ENCODE measurements at regions not wholly inside any gene's neighbourhood (a gene's known extent, or its start where the extent isn't known, plus 50 kb on each side); places are given as distances from the start of the nearest gene placed in this dataset.

DNA sequence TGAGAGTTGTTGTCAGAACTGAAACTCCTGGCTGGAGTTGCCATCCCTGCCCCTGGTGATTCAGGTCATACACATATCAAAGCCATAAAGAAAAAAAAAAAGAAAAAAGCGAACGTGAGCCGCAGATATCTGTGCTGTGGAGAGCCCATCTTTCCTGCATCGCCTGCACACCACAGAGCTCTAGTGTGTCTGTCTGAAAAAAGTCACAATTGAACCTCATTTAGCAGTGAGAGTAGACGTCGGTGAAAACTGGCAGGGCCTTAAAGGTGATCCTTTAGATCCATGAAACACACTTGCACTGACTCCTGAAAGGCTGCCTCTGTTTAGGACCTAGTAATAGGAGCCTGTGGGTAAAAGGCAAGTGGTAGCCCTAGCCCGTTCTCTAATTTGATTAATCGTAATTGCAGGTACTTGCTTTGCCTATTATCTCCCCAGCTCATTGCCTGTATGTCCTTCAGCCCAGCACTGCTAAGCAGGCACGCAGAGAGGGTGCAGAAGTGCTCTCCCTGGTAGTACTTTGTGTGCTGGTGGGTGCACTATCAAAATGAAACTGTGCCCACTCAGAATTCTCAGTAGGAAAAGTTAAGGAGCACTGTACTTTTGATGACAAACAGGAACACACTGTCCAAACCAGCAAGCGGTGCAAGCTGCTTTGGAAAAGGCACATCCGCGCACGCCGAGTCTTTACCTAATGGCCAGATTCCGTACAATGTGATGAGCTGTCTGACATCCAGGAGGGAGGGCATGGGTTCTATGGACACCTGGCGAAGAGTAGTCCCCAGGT is 103.5 kb upstream of the ASB18 start:
- H3K36me3 ChIP-seq: no peaks in the 10 kb centered on the region
- DNase-seq: no peak
- peaks cover 60% of the 10 kb centered on the region for H3K27me3 ChIP-seq (ENCODE audit: insufficient read depth, low read depth, severe bottlenecking)
- no peaks in the 10 kb centered on the region for H3K9me3 ChIP-seq (ENCODE audit: severe bottlenecking)
- no peak overlapping the region for H3K4me3 ChIP-seq (ENCODE audit: low read depth, low read length)
- TF ChIP-seq, protein P1, sequence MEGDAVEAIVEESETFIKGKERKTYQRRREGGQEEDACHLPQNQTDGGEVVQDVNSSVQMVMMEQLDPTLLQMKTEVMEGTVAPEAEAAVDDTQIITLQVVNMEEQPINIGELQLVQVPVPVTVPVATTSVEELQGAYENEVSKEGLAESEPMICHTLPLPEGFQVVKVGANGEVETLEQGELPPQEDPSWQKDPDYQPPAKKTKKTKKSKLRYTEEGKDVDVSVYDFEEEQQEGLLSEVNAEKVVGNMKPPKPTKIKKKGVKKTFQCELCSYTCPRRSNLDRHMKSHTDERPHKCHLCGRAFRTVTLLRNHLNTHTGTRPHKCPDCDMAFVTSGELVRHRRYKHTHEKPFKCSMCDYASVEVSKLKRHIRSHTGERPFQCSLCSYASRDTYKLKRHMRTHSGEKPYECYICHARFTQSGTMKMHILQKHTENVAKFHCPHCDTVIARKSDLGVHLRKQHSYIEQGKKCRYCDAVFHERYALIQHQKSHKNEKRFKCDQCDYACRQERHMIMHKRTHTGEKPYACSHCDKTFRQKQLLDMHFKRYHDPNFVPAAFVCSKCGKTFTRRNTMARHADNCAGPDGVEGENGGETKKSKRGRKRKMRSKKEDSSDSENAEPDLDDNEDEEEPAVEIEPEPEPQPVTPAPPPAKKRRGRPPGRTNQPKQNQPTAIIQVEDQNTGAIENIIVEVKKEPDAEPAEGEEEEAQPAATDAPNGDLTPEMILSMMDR (IDR thresholded peaks at IDR 0.05; ENCODE audit: low read depth, low read length): no peak
- H3K27ac ChIP-seq: no peak overlapping the region

DNA sequence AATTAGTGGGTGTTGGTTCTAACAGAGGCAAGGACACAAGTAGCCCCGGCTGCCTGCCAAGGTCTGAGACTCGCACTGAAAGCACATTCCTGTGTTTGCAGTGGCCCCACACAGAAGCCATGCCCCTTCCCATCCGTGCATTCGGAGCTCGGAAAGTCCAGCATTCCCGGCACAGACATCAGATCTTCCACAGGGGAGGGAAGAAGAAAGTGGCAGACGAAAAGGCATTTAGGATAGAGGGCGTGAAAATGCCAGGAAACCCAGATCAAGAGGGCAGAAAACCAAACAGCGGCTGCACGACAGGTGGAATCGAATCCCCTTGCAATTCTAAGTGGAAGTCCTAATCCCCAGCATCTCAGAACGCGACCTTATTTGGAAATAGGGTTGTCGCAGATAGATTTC is 105.5 kb upstream of the ASB18 start:
- no peak for DNase-seq
- Histone ChIP-seq H3K9me3 (ENCODE audit: severe bottlenecking) (no peaks in the 10 kb centered on the region), H3K27ac (no peak overlapping the region), H3K27me3 (ENCODE audit: insufficient read depth, low read depth, severe bottlenecking) (peaks cover 47% of the 10 kb centered on the region), H3K4me3 (ENCODE audit: low read depth, low read length) (no peak overlapping the region), H3K36me3 (no peaks in the 10 kb centered on the region)
- TF ChIP-seq, protein P1 (IDR thresholded peaks at IDR 0.05; ENCODE audit: low read depth, low read length): no peak

DNA sequence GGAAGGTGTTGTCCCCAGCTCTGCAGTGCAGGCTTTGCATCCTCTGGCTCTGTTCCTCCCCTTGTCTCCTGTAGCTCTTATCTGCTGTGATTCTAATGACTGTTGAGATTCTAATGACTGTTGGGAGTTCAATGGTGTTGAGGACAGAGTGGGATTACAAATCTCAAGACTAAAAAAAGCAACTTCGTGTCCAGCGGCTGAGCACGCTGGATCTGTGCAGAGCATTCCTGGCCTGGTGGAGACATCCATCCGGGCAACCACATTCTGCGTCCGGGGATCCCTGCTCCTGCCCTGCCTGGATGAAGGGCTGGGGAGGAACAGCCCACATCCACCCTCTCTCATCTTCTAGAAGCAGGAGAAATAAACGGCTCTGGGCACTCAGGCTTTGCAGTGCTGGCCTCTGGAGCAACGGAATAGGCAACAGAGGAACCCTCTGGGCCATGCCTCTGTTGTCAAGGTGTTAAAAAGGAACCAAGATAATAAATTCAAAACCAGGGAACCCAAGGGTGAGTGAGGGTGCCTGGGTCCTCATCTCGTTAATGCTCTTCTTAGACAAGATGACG is 106.7 kb upstream of the ASB18 start:
- Histone ChIP-seq H3K27ac (no peak overlapping the region), H3K9me3 (ENCODE audit: severe bottlenecking) (no peaks in the 10 kb centered on the region), H3K36me3 (no peaks in the 10 kb centered on the region), H3K4me3 (ENCODE audit: low read depth, low read length) (no peak overlapping the region), H3K27me3 (ENCODE audit: insufficient read depth, low read depth, severe bottlenecking) (peaks cover 39% of the 10 kb centered on the region)
- DNase-seq: no peak
- TF ChIP-seq, protein P1 (IDR thresholded peaks at IDR 0.05; ENCODE audit: low read depth, low read length): no peak

DNA sequence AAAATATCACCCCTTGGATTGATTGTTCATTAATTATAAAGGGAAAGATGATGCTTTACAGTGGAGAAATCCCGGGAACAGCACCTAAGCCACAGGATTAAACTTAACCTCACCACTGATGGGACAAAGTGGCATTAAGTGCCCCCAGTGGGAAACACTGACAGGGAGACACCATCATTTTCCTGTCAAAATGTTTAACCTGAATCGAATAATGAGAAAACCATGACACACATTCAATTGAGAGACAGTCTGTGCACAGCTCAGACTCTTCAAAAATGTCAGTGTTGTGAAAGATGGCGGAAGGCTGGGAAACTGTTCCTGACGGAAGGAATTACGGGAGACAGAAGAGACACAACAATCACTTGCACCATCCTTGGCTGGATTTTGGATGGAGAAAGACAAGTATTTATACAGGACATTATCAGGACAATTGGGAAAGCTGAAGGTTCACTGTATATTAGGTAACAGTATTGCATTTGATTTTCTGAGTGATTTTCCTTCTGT is 111.8 kb upstream of the ASB18 start:
- Histone ChIP-seq H3K36me3 (no peaks in the 10 kb centered on the region), H3K9me3 (ENCODE audit: severe bottlenecking) (no peaks in the 10 kb centered on the region)
- TF ChIP-seq, protein P1 (IDR thresholded peaks at IDR 0.05; ENCODE audit: low read depth, low read length): no peak

DNA sequence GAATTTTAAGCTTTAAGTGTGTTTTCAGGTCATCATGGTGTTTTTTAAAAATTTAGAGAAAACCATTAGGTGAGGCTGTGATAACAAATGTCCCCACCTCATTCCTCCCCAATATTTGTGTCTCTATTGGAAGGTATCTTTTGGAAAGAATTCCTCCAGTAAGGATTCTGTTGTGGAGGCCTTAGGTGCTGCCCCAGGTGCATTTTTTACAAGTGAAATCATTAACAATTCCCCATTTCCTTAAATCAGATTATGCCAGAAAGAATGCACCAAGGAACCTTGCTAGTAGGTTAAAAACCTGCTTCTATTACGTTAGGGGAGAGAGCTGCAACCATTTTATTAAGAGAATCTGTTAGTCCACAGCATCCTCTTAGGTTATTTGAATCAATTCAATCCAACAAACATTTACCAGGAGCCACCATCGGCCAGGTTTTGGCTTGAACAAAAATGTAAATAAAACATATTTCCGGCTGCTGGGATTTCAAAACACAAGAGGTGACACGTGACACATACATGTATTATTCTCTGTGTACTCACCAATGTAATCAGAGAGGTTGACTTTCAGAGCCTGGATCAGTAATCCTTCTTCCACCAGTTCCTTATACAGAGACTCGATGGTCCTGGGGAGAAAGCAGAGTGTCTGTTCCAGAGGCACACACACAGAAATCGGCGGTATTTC is 112.5 kb upstream of the ASB18 start:
- Histone ChIP-seq H3K4me3 (ENCODE audit: low read depth, low read length) (no peak overlapping the region), H3K27ac (no peak overlapping the region), H3K36me3 (no peaks in the 10 kb centered on the region), H3K27me3 (ENCODE audit: insufficient read depth, low read depth, severe bottlenecking) (peaks cover 42% of the 10 kb centered on the region), H3K9me3 (ENCODE audit: severe bottlenecking) (no peaks in the 10 kb centered on the region)
- DNase-seq: no peak
- TF ChIP-seq, protein P1 (IDR thresholded peaks at IDR 0.05; ENCODE audit: low read depth, low read length): no peak

More for the DNA sequence above, 111.8 kb upstream of the ASB18 start:
- H3K27me3 ChIP-seq (ENCODE audit: insufficient read depth, low read depth, severe bottlenecking): peaks cover 42% of the 10 kb centered on the region
- no peak overlapping the region for H3K4me3 ChIP-seq (ENCODE audit: low read depth, low read length)
- no peak overlapping the region for H3K27ac ChIP-seq
- DNase-seq: no peak

All from WERI-Rb-1 (cell line).